Stimulated activated CD4-positive, alpha-beta T cell treated with anti-CD3 and anti-CD28 coated beads, Interleukin-4, amount 100 ng/mL, for 1 hour (primary cell): ENCODE measurements at regions not wholly inside any gene's neighbourhood (a gene's known extent, or its start where the extent isn't known, plus 50 kb on each side); places are given as distances from the start of the nearest gene placed in this dataset.
"Not testable (repeated sequence)": the region's sequence is repeated elsewhere in the genome, so short reads cannot be mapped to it uniquely, and the experiment has no call there.

Experiments used
- DNase-seq: peaks from one replicate; pipeline ENCODE4 v3.0.0-alpha.2; 2020

- no peak for DNase-seq
Measured at GRCh38 chrX:22536746-22537304, 264.1 kb downstream of the CBLL2 start.

- DNase-seq, result no peak
Measured at GRCh38 chrX:22538580-22538979, 265.9 kb downstream of the CBLL2 start.

GRCh38 chrX:22541926-22542325 is 269.2 kb downstream of the CBLL2 start:
- no peak for DNase-seq

GRCh38 chrX:22542641-22543040 is 269.9 kb downstream of the CBLL2 start:
- DNase-seq, result no peak

- no peak for DNase-seq
Measured at GRCh38 chrX:22559506-22559905, 286.8 kb downstream of the CBLL2 start.

GRCh38 chrX:22575161-22575845 is 302.6 kb downstream of the CBLL2 start:
- DNase-seq, result no peak

- no peak for DNase-seq
Measured at GRCh38 chrX:22577181-22577580, 304.5 kb downstream of the CBLL2 start.

- DNase-seq, result no peak
Measured at GRCh38 chrX:22585831-22586230, 313.1 kb downstream of the CBLL2 start.

- DNase-seq, result no peak
Measured at GRCh38 chrX:22589845-22590244, 317.1 kb downstream of the CBLL2 start.

GRCh38 chrX:22594766-22595165 is 322.1 kb downstream of the CBLL2 start:
- DNase-seq, result no peak

GRCh38 chrX:22603060-22603459 is 330.3 kb downstream of the CBLL2 start:
- DNase-seq, result no peak

- not testable (repeated sequence) for DNase-seq
Measured at GRCh38 chrX:22609452-22609851, 336.7 kb downstream of the CBLL2 start.

GRCh38 chrX:22616867-22617266 is 344.2 kb downstream of the CBLL2 start:
- no peak for DNase-seq

- DNase-seq, result no peak
Measured at GRCh38 chrX:22627576-22627975, 354.9 kb downstream of the CBLL2 start.

- DNase-seq, result no peak
Measured at GRCh38 chrX:22628275-22628674, 355.6 kb downstream of the CBLL2 start.

GRCh38 chrX:22629105-22629725 is 356.5 kb downstream of the CBLL2 start:
- no peak for DNase-seq

- no peak for DNase-seq
Measured at GRCh38 chrX:22634083-22634482, 361.4 kb downstream of the CBLL2 start.

- no peak for DNase-seq
Measured at GRCh38 chrX:22634751-22635150, 362.0 kb downstream of the CBLL2 start.

- DNase-seq, result no peak
Measured at GRCh38 chrX:22648281-22648680, 351.5 kb upstream of the DDX53 start.

GRCh38 chrX:22650691-22651090 is 349.1 kb upstream of the DDX53 start:
- DNase-seq, result no peak

- DNase-seq, result no peak
Measured at GRCh38 chrX:22652596-22652995, 347.2 kb upstream of the DDX53 start.

- no peak for DNase-seq
Measured at GRCh38 chrX:22660756-22661155, 339.0 kb upstream of the DDX53 start.

- no peak for DNase-seq
Measured at GRCh38 chrX:22662776-22663175, 337.0 kb upstream of the DDX53 start.

GRCh38 chrX:22664826-22665225 is 334.9 kb upstream of the DDX53 start:
- DNase-seq, result no peak

GRCh38 chrX:22665818-22666217 is 333.9 kb upstream of the DDX53 start:
- DNase-seq, result no peak
